Muscle of leg (tissue), 3 donors: ENCODE measurements at regions not wholly inside any gene's neighbourhood (a gene's known extent, or its start where the extent isn't known, plus 50 kb on each side); places are given as distances from the start of the nearest gene placed in this dataset.
A peak's percentile ranks its signal among the peaks of the same experiment; 100 is the strongest.
"Not testable (repeated sequence)": the region's sequence is repeated elsewhere in the genome, so short reads cannot be mapped to it uniquely, and the experiment has no call there.

Source experiments
- DNase-seq: peaks from one replicate; pipeline ENCODE4 v3.0.0; 2013
- H3K27ac ChIP-seq: one replicate; pipeline ENCODE4 v1.5.1; 2013; ENCODE audit warnings: mild to moderate bottlenecking, low read length, control low read depth
- H3K27me3 ChIP-seq: one replicate; pipeline ENCODE4 v1.6.1; 2013; ENCODE audit warnings: low read length; ENCODE audit not compliant: control insufficient read depth, insufficient read depth
- H3K36me3 ChIP-seq: one replicate; pipeline ENCODE4 v1.6.1; 2013; ENCODE audit warnings: low read length; ENCODE audit not compliant: control insufficient read depth, insufficient read depth
- H3K4me1 ChIP-seq: one replicate; pipeline ENCODE4 v1.6.1; 2013; ENCODE audit warnings: low read length; ENCODE audit not compliant: control insufficient read depth, insufficient read depth
- H3K4me3 ChIP-seq: one replicate; pipeline ENCODE4 v1.5.1; 2013; ENCODE audit warnings: low read length, control low read depth
- H3K9me3 ChIP-seq: replicated peaks from 2 replicates; pipeline ENCODE4 v1.6.1; 2013; ENCODE audit warnings: low read depth, low read length; ENCODE audit not compliant: control insufficient read depth
- WGBS: methylation state at CpG from one replicate; pipeline ENCODE4 v1.1.5; 2013; ENCODE audit warnings: missing lambda C conversion rate; ENCODE audit not compliant: insufficient coverage; 5-methylcytosine and 5-hydroxymethylcytosine counted together

GRCh38 chrX:5380426-5380825 is 848.2 kb downstream of the NLGN4X start:
- peaks cover 2% of the 10 kb centered on the region for H3K9me3 ChIP-seq
- no peak for DNase-seq
- 58% methylated on average over 2 of the region's 3 CpGs for WGBS

GRCh38 chrX:5341902-5342301 is 886.8 kb downstream of the NLGN4X start:
- Histone ChIP-seq H3K27ac (no peak overlapping the region), H3K27me3 (no peaks in the 10 kb centered on the region), H3K9me3 (no peaks in the 10 kb centered on the region), H3K36me3 (no peaks in the 10 kb centered on the region), H3K4me3 (no peak overlapping the region), H3K4me1 (no peaks in the 10 kb centered on the region)
- no peak for DNase-seq
- WGBS: no CpG with 5 or more reads among the region's 5 CpGs

More at GRCh38 chrX:5380426-5380825, 848.2 kb downstream of the NLGN4X start:
- H3K27ac ChIP-seq: no peak overlapping the region
- no peaks in the 10 kb centered on the region for H3K4me1 ChIP-seq
- no peak overlapping the region for H3K4me3 ChIP-seq
- H3K27me3 ChIP-seq: peaks cover 4% of the 10 kb centered on the region
- H3K36me3 ChIP-seq: no peaks in the 10 kb centered on the region

- no CpG with 5 or more reads among the region's 3 CpGs for WGBS
- H3K4me3 ChIP-seq: no peak overlapping the region
- DNase-seq: no peak
- no peak overlapping the region for H3K27ac ChIP-seq
- no peaks in the 10 kb centered on the region for H3K36me3 ChIP-seq
- H3K4me1 ChIP-seq: no peaks in the 10 kb centered on the region
- H3K9me3 ChIP-seq: peaks cover 2% of the 10 kb centered on the region
- H3K27me3 ChIP-seq: no peaks in the 10 kb centered on the region
These were observed 891.5 kb downstream of the NLGN4X start for GRCh38 chrX:5337160-5337559.

- WGBS: no CpG with 5 or more reads among the region's 1 CpG
- no peaks in the 10 kb centered on the region for H3K36me3 ChIP-seq
- peaks cover 4% of the 10 kb centered on the region for H3K27me3 ChIP-seq
- no peaks in the 10 kb centered on the region for H3K9me3 ChIP-seq
- no peak for DNase-seq
- H3K4me3 ChIP-seq: no peak overlapping the region
- no peaks in the 10 kb centered on the region for H3K4me1 ChIP-seq
- H3K27ac ChIP-seq: no peak overlapping the region
These were observed 904.1 kb downstream of the NLGN4X start for GRCh38 chrX:5324546-5324945.

GRCh38 chrX:5314148-5314547 is 914.5 kb downstream of the NLGN4X start:
- no peaks in the 10 kb centered on the region for H3K36me3 ChIP-seq
- no CpG with 5 or more reads among the region's 5 CpGs for WGBS
- peaks cover under 1% of the 10 kb centered on the region for H3K27me3 ChIP-seq
- H3K4me1 ChIP-seq: no peaks in the 10 kb centered on the region
- no peak for DNase-seq
- H3K9me3 ChIP-seq: no peaks in the 10 kb centered on the region
- no peak overlapping the region for H3K27ac ChIP-seq
- H3K4me3 ChIP-seq: no peak overlapping the region

GRCh38 chrX:5307416-5307815 is 921.3 kb downstream of the NLGN4X start:
- Histone ChIP-seq H3K36me3 (no peaks in the 10 kb centered on the region), H3K4me3 (no peak overlapping the region), H3K9me3 (no peaks in the 10 kb centered on the region), H3K27ac (no peak overlapping the region), H3K4me1 (no peaks in the 10 kb centered on the region), H3K27me3 (peaks cover 3% of the 10 kb centered on the region)
- WGBS: no CpG with 5 or more reads among the region's 2 CpGs
- no peak for DNase-seq

- WGBS: no CpG with 5 or more reads among the region's 7 CpGs
- H3K9me3 ChIP-seq: no peaks in the 10 kb centered on the region
- H3K27ac ChIP-seq: no peak overlapping the region
- peak; percentile 66 for DNase-seq
- H3K4me1 ChIP-seq: no peaks in the 10 kb centered on the region
- no peak overlapping the region for H3K4me3 ChIP-seq
- H3K36me3 ChIP-seq: no peaks in the 10 kb centered on the region
- H3K27me3 ChIP-seq: peaks cover 3% of the 10 kb centered on the region
These were observed 922.0 kb downstream of the NLGN4X start for GRCh38 chrX:5306654-5307121.

GRCh38 chrX:5305452-5305851 is 923.2 kb downstream of the NLGN4X start:
- no peak for DNase-seq
- H3K27me3 ChIP-seq: peaks cover 3% of the 10 kb centered on the region
- H3K9me3 ChIP-seq: no peaks in the 10 kb centered on the region
- 67% methylated on average over 2 of the region's 6 CpGs for WGBS
- H3K36me3 ChIP-seq: no peaks in the 10 kb centered on the region
- no peak overlapping the region for H3K27ac ChIP-seq
- H3K4me1 ChIP-seq: no peaks in the 10 kb centered on the region
- no peak overlapping the region for H3K4me3 ChIP-seq

GRCh38 chrX:5295004-5295403 is 933.7 kb downstream of the NLGN4X start:
- Histone ChIP-seq H3K27me3 (no peaks in the 10 kb centered on the region), H3K4me3 (no peak overlapping the region), H3K27ac (no peak overlapping the region), H3K9me3 (no peaks in the 10 kb centered on the region), H3K4me1 (no peaks in the 10 kb centered on the region), H3K36me3 (no peaks in the 10 kb centered on the region)
- no CpG with 5 or more reads among the region's 6 CpGs for WGBS
- no peak for DNase-seq

- WGBS: 50% methylated on average over 1 of the region's 5 CpGs
These were observed 938.0 kb downstream of the NLGN4X start for GRCh38 chrX:5290635-5291034.

GRCh38 chrX:5289949-5290348 is 938.7 kb downstream of the NLGN4X start:
- H3K27ac ChIP-seq, H3K9me3 ChIP-seq, H3K4me3 ChIP-seq, DNase-seq, H3K27me3 ChIP-seq, H3K4me1 ChIP-seq, H3K36me3 ChIP-seq: not testable (repeated sequence)
- WGBS: no CpG with 5 or more reads among the region's 1 CpG

More at GRCh38 chrX:5290635-5291034, 938.0 kb downstream of the NLGN4X start:
- no peaks in the 10 kb centered on the region for H3K27me3 ChIP-seq
- peaks cover 4% of the 10 kb centered on the region for H3K9me3 ChIP-seq
- H3K27ac ChIP-seq: no peak overlapping the region
- H3K4me3 ChIP-seq: no peak overlapping the region
- DNase-seq: peak; percentile 64
- no peaks in the 10 kb centered on the region for H3K36me3 ChIP-seq
- H3K4me1 ChIP-seq: no peaks in the 10 kb centered on the region
